ENCODE measurements at regions not wholly inside any gene's neighbourhood (a gene's known extent, or its start where the extent isn't known, plus 50 kb on each side); places are given as distances from the start of the nearest gene placed in this dataset.

DNA sequence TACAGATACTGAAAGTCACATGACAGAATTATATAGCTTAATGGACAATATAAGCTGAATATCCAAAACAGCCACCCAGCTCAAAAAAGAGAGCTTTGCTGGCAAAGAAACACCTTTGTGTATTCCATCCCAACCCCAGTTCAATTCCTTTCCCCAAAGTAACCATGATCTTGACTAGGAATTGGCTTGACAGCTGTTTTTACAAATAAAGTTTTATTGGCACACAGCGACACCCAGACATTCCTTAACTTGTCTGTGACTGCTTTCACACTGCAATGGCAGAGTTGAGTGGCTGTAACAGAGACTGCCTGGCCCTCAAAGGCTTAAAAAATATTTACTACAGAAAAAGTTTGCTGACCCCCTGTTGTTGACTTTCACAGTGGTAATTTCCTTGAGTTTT lies 264.0 kb upstream of the TSHZ2 start:
- DNase-seq = no peak

DNA sequence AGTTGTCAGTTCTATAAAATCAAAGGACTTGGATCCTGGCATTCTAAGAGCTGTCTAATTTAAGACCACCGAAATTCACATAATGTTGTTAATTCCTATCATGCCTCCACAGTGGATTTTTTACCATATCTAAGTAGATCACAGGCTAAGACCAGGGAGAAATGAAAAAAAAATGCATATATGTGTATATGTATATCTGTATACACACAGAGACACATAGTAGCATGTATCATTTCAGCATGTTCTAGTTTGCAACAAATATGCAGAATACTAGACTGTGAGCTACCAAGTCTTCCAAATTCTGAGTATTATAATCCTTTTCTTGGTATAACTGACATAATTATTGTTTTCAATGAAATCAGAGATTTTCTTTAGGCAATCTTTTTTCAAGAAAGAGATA lies 267.6 kb upstream of the TSHZ2 start:
- no peak for DNase-seq

- DNase-seq = no peak
Observed at GRCh38 chr20:52688345-52688744, 283.8 kb upstream of the TSHZ2 start.

DNA sequence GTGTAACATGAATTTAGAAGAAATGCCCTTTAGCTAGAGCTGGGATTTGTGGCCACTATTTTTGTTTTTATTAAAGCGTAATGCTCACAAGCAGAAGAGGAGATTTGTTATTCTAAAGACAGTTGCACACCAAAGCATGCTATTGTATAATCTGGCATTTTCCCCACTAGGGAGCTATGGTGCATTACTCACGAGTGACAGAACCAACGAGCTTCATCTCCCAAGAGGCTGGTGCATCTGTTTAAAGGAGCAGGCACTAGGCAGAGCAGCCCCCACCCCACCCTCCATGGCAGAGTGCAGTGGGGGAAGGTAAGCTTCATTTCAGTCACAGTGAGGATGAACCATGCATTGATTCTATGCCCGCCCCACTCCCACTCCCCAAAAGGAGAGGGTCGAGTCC lies 287.3 kb upstream of the TSHZ2 start:
- no peak for DNase-seq

GRCh38 chr20:52684176-52684575 lies 288.0 kb upstream of the TSHZ2 start:
- DNase-seq = no peak

GRCh38 chr20:52683761-52684160 lies 288.4 kb upstream of the TSHZ2 start:
- no peak for DNase-seq

DNA sequence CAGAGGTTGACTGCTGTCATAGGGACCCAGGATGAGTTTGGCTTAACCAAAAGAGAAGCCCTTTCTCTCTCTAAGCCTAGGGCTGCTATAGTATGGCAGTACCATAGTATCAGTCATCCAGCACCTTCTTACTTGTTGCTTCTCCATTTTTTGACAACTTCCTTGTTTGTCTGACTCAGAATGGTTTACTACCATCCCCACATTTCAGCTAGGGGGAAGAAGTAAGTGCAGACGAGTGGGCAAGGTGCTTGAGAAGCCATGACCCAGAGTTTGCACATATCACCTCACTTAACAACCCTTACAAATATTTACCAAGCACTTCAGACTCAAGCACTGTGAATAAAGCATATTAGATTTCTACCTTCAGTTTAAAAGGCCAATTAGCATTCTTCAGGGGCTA lies 289.9 kb upstream of the TSHZ2 start:
- DNase-seq = no peak

DNA sequence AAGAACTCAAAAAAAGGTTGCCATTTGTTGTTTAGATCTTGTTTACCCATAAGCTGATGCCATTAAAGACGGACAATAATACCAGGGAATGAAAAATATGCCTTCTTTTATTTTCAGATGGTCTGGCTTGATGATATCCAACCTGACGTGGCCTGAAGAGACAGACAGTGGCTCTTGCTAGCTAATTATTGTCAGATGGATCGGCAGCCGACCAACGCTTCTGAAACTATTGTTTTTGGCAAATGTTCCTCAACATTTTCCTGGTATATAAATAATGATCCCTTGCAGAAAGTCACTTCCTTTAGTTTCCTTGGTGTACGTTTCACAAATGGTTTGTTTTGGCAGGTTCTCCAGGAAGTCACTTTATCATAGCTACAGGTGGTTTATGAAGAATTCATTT lies 290.9 kb upstream of the TSHZ2 start:
- no peak for DNase-seq

GRCh38 chr20:52677216-52677615 lies 294.9 kb upstream of the TSHZ2 start:
- no peak for DNase-seq

DNA sequence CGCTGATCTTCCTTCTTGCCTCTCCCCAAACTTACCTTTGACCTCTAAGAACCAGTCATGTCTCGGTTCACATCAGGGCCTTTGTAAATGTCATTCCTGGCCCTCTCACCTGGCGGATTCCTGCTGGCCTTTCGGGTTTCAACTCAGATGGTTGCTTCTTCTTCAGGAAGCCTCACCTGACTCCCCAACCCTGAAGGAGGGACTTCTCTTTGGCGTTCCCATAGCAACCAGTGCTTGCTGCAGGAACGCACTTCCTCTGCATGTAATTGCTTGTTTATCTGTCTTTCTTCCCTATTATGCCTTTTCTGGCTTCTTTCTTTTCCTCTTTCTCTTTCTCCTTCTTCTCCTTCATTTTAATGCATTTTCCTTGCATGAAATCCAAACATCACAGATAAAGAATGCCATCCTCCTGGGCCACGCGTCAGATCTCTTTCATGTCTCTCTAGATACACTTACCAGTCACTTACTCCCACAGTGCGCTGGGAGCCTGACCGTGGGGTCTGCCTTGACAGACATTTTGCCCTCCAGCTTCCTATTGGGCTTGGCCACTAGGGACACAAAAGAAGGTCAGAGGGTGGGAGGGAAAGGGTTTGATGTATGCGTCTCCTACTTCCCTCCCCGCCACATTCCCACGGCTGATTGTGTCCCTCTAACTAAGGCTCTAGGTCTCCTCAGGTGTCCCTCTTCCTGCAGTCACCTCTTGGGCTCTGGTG lies 295.7 kb upstream of the TSHZ2 start:
- DNase-seq = no peak

DNA sequence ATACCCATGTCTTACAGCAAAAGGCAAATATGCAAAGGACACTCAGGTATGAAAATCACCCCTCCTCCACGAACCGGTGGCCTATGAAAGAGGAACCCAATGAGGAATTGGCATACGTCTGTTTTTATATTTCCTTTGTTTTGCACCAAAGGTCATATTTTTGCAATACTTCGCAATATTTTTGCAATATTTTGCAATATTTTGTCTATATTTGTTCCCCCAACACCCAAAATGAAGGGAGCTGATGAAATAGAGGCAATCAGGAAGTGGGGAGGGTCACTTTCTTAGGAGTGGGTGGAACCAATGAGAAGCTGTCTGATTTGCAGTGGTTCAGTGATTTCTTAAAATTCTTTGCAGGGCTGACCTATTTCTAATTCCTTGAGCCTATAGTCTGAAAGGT lies 296.8 kb upstream of the TSHZ2 start:
- no peak for DNase-seq

DNA sequence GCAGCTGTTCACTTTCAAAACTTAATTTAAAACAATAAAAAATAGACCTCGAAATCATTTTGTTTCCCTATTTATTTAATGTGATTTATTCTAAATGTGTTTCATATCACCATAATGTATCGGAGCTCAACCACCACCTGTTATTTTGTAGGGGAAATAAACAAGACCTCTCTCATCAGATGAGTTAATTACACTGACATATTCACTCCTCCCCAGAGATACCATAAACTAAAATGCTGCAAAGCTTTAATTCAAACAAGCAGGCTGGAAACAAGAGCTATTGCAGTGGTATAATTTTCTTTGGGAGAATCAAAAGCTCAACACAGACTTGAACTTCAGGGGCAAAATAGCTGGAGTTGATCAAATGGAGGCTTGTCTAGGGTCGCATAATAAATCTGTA lies 303.5 kb upstream of the TSHZ2 start:
- no peak for DNase-seq

DNA sequence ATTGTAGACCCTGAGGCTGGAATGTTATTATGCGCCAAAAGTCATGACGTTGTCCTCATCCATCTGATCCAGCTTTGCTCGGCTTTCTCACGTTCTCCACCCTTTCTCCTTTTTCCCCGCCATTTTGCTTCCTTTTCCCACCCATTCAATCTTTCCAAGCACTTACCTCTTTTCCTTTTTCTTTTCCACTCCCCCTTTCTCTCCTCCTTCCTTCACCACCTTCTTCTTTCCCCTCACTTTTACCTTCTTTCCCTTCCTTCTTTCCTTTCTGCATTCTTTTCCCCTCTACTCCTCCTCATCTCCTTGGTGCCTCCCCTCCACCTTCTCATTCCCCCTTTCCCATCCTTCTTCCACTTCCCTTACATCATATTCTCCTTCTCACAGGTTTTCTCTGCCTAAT lies 304.8 kb upstream of the TSHZ2 start:
- no peak for DNase-seq

GRCh38 chr20:52665441-52665840 lies 306.7 kb upstream of the TSHZ2 start:
- no peak for DNase-seq

- no peak for DNase-seq
Observed at GRCh38 chr20:52655395-52655794, 316.8 kb upstream of the TSHZ2 start.

- DNase-seq = no peak
Observed at GRCh38 chr20:52654567-52654966, 317.6 kb upstream of the TSHZ2 start.

DNA sequence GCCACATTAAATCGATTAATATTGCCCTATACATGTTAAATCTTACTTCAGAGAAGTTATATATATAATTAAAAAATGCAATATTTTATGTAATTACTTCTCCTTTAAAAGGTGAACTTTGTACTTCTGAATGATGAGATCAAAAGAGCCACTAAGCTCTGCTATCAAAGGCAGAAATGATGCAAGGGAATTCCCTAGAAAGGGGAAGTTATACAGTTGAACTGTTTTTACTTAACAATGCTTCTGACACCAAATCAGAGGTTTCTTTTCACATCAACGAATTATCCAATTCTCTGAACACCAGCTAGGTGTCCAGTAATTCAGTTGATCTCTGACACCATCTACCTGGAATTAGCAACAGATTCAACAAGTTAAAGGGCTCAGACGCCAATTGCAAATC lies 319.9 kb upstream of the TSHZ2 start:
- no peak for DNase-seq

GRCh38 chr20:52649727-52650126 lies 322.4 kb upstream of the TSHZ2 start:
- no peak for DNase-seq

- DNase-seq = no peak
Observed at GRCh38 chr20:52645822-52646221, 326.3 kb upstream of the TSHZ2 start.

DNA sequence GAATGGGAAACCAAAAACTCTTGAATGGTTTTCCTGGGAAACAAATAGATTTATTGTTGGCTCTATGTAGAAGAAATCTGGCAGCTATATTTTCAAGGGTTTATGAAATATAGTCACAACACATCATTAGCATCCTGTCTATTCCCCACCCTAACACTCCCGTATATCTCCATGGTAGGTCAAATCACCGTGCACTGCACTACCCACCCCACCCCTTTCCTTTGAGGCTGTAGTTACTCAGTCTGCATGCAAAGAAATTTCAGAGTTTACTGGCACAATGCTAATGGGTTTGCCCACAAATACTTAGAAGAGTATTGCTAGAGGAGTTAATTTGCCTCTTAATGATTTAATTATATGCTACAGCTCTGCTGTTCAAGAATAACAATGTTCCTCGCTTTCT lies 329.1 kb upstream of the TSHZ2 start:
- no peak for DNase-seq

DNA sequence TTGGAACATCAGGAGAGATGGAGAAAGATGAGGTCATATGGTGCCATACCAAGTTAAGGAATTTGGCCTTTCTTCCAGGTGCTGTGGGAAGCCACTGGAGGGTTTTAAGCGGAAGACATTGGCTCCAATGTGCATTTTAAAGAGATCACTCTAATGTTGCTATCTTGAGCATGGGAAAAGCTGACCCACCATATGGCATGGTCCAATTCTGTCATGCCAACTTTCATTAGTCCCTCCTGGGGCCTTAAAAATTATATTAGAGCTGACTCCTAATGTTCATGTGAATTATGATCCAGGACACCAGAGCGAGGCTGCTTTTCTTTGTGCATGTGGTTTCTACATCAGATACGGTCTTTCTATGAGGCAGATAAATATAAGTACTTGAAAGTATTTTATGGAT lies 335.0 kb upstream of the TSHZ2 start:
- DNase-seq = no peak

DNA sequence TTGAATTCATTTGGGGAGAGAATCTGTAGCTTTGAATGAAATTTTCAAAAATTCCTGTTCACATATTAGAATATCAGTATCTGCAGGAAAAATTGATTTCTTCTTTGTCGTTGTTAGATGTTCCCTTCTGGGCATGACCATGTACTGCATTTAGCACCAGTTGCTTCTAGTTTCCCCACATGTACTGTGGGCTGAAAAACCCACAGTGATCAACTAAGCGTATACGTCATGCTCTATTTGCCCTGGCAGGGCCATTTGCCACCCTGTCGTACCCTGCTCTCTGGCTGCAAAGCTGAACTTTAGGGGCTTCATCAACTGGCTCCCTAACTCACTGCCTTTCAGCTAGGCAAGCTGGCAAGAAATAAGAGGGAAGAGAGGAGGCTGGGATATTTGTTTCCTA lies 340.7 kb upstream of the TSHZ2 start:
- DNase-seq = no peak

- DNase-seq = no peak
Observed at GRCh38 chr20:52630138-52630537, 342.0 kb upstream of the TSHZ2 start.

- no peak for DNase-seq
Observed at GRCh38 chr20:52624281-52624680, 347.9 kb upstream of the TSHZ2 start.

GRCh38 chr20:52622081-52622480 lies 350.1 kb upstream of the TSHZ2 start:
- DNase-seq = no peak

- DNase-seq = no peak
Observed at GRCh38 chr20:52621401-52621800, 350.8 kb upstream of the TSHZ2 start.
